Suppressor macrophage (primary cell): ENCODE measurements at regions not wholly inside any gene's neighbourhood (a gene's known extent, or its start where the extent isn't known, plus 50 kb on each side); places are given as distances from the start of the nearest gene placed in this dataset.
"Not testable (repeated sequence)": the region's sequence is repeated elsewhere in the genome, so short reads cannot be mapped to it uniquely, and the experiment has no call there.

Experiments
- DNase-seq, 4 experiments: peaks; one replicate each; pipeline ENCODE4 v3.0.0-alpha.2; 2020 to 2022

DNA sequence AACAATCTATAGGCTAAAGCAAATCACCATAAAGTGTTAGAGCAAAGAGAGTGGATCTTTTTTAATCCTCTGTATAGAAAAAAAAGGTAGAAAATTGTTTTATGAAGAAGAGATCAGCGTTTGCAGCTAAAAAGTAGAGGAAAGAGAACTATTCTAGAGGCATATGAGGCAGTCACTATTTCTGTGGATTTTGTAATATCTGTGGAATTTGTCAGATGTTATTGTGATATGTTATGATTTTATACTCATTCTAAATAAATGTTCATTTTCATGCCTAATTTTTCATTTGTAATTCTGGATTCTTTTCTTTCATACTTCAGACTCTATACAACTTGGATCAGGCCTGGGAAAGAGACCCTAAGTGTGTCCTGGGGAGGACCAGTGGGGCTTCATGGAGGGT, 295.0 kb upstream of the LYZL1 start:
- no peak for DNase-seq

DNA sequence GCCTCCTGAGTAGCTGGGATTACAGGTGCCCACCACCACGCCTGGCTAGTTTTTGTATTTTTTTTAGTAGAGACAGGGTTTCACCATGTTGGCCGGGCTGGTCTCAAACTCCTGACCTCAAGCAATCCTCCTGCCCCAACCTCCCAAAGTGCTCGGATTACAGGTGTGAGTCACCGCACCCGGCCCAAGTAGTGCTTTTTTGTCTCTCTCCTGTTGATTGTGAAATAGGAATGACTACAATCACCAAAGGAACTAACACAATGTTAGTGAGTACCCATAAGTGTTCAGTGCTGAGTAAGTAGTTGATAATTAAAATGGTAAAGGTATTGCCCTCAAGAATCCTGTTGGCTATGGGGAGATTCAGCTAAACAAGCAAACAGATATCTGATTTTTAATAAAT, 294.1 kb upstream of the LYZL1 start:
- DNase-seq = not testable (repeated sequence)

DNA sequence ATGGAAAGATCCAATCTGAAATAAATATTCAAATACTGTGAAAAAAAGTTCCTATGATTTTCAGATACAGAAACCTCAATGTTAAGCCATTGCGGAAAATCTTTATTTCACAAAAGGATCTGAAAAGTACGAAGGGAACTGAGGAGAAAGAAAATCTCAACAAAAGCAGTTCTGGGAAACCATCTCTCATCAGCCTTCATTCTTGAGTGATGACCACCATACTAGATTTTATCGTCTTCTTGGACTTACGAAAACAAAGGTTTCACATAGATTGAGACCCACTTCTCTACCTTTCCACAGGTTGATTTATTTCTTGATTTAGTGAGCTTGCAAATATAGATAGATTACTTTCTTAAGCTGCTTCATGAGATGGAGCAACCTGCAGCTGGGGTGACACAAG, 293.4 kb upstream of the LYZL1 start:
- DNase-seq = no peak

DNA sequence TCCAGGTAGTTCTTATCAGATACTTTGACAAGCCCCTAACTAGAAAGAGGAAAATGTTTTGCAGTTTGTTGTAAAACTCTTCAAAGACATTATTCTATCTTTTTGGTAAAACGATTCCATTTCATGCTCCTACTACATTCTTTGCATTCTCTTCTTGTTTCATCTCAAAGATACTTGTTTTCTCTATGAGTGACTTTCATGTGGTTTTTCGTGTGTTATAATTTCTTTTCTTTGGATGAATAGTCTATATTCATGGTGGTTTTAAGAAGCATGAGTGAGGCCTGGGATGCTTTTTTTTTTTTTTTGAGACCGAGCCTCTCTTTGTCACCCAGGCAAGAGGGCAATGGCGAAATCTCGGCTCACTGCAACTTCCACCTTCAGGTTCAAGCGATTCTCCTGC, 292.5 kb upstream of the LYZL1 start:
- no peak for DNase-seq

DNA sequence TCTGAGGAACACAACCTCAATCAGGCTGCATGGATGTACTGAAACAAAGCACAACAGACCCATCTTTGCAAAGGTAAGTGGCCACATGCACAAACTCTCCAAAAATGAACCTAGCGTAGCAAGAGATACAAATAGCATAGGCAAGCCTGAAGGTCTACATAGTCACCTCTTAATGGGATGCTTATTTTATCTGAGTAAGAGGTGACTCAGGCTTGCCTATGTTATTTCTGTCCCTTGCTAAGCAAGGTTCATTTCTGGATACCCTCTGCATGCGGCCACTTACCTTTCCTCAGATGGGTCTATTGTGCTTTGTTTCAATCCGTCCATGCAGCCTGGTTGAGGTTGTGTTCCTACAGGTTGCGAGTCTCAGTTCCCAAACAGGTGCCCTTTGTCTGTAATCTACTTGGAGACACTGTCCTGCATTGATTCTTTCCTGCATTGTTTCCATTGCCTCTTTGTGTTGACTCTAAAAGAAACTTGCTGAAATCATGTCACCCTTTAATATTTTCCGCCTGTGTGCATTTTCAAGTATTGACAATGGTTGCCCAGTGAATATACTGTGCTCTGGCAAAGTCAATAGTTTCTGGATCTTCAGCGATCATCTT, 291.8 kb upstream of the LYZL1 start:
- no peak for DNase-seq

DNA sequence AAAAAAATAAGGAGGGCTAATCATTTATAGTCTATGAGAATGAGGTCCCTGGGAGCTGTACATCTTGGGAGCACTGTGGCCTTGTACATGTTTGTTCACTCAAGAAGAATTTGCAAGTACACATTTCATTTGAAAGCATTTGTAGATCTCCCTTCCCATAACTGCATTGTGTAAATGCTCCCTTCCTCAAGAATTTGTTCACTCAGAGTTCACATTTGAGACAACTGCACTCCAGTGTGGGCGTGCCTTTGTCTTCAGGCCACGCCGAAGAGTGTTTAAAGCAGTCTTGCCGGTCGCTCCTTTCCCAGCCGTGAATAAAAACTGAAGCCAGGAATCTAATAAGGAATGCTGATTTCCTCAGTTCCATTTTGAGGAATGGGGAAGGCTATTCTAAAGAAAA, 291.1 kb upstream of the LYZL1 start:
- no peak for DNase-seq

DNA sequence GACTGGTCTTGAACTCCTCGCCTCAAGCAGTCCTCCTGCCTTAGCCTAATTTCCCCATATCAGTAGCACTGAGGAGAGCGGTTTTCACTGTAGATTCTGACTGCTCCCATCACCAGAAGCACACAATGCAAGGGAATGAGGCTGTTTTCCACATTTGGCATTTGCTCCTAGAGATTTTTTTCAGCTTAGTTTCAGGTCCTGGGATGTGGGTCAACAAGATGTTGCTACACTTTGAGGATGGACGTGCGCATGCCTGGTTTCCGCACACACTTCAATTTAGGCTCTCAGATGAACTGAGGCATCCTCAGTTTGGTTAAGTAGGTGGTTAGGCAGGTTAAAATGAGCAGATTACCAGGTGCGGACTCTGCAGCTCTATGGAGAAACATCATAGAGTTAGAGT, 287.1 kb upstream of the LYZL1 start:
- no peak for DNase-seq

DNA sequence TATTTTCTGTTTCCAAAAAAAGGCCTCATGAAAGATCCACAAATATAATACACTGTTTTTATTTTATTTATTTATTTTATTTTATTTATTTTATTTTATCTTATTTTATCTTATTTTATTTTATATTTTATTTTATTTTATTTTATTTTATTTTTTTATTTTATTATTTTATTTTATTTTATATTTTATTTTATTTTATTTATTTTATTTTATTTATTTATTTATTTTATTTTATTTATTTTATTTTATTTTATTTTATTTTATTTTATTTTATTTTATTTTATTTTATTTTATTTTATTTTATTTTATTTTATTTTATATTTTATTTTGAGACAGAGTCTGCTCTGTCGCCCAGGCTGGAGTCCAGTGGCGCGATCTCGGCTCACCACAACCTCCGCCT, 285.9 kb upstream of the LYZL1 start:
- DNase-seq = not testable (repeated sequence)

DNA sequence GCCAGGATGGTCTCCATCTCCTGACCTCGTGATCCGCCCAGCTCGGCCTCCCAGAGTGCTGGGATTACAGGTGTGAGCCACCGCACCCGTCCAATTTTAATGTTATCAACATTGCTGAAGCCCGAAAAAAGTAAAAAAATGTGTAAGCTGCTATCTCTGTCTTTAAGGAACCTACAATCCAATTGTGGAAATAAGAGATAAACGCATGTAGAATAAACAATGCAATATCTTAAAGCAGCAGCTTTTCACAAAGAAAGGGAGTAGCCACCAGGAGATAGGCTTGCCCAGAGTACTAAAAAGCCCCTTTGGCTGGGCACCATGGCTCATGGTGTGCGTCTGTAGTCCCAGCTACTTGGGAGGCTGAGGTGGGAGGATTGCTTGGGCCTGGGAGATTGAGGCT, 282.9 kb upstream of the LYZL1 start:
- DNase-seq = no peak

DNA sequence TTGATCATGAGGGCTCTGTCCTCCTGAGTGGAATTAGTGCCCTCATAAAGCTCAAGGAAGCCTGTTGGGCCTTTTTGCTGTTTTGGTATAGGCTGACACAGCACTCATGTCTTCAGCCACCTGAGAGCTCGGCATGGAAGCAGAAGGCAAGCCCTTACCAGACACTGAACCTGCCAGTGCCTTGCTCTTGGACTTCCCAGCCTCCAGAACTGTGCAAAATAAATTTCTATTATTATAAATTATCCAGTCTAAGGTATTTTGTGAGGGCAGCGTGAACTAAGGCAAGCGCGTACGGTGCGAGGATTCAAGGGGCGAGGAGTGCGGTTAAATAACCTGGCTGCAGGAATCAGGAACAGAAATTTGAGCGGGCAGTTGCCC, 281.5 kb upstream of the LYZL1 start:
- no peak for DNase-seq

DNA sequence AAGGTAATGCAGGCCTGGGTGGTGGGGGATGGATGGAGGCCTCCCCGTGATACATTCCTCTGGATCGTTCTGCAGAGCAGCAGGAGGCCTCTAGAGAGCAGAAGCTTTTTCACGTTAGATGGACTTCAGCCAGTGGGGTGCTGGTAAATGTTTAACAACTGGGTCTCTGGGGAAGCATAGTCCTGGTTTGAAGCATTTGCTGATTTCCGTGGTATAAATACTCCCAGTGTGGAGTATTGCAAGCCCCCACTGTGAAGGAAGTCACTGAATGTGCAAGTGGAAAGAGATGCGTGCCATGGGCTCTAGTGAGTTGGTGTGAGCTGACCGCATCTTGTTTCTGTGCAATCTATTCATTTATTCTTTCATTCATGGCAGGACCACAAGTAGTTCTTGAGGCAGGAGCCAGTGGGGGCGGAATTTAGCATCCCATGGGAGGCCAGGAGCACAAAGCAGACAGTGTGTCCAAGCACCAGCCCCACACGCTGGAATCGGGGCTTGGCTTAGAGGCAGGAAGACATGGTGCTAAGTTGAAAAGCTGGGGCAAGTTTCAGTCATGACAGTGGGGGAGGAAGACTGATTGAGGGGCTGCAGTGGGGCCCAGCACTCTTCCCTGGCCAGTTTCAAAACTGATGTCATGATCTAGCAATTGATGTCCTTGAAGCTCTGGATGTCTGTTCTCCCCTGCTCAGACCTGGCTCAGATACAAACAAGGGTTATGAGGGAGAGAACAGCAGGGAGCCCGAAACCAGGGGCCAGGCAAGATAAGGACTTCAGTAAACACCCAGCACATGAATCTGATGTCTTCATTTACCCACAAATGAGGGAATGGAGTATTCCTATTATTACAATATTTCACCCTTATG, 280.9 kb upstream of the LYZL1 start:
- no peak for DNase-seq

DNA sequence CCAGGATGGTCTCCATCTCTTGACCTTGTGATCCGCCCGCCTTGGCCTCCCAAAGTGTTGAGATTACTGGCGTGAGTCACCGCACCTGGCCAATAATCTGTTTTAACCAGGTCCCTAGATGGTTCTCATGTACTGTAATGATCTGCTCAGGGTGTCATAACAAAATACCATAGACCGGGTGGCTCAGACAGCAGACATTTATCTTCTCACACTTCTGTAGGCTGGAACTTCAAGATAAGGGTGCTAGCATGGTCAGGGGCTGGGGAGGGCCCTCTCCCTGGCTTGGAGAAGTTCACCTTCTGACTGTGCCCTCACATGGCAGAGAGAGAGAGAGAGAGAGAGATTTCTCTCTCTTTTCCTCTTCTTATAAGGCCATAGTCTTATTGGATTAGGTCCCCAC, 279.4 kb upstream of the LYZL1 start:
- no peak for DNase-seq

DNA sequence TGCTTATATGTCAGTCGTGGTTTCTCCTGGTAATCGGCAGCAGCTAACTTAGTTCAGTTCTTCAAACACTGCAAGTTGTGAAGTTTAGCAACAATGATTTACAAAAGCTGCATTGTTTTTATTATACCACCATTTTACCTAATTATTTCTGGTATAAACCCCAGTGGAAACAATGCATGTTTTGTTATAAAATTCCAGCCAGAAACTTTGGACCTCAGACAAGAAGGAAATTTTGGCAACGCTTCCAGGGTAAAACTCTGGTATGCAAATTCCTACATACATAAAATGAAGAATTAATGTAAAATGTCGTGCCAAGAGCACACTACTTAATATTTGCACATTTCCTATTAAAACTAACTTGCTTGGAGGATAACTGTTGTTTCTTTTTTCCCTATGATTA, 277.4 kb upstream of the LYZL1 start:
- no peak for DNase-seq

DNA sequence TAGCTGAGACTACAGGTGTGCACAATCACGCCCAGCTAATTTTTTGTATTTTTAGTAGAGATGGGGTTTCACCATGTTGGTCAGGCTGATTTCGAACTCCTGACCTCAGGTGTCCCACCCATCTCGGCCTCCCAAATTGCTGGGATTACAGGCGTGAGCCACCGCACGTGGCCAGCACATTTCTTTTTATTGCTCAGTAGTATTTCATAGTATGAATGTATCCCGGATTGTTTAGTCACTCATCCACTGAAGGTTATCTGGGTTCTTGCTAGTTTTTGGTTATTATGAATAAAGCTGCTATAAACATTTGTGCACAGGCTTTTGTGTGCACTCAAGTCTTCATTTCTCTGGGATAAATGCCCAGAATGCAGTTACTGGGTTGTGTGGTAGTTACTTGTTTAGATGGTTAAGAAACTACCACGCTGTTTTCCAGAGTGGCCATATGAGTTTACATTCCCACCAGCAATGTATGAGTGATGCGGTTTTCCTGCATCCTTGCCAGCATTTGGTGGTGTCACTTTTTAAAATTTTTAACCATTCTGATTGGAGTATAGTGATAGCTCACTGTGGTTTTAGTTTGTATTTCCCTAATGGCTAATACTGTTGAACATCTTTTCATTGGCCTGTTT, 275.8 kb upstream of the LYZL1 start:
- DNase-seq = no peak

DNA sequence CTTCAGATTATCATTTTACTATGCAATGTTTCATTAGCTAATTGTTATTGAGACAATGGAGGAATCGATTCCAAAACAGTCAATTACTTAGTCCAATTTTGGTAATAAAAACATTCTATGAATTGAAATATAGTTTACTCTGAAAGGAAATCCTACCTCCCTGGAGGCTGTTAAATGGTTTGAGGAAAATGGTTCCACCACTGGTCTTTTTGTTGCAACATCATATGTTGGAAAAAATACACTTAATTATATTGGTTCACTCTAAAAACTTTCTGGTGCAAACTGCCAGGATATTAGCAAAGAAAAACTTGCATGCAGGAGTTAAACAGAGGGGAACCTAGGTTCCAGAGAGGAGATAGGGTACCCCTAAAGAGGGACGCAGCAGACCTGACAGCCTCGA, 267.3 kb upstream of the LYZL1 start:
- DNase-seq = no peak

DNA sequence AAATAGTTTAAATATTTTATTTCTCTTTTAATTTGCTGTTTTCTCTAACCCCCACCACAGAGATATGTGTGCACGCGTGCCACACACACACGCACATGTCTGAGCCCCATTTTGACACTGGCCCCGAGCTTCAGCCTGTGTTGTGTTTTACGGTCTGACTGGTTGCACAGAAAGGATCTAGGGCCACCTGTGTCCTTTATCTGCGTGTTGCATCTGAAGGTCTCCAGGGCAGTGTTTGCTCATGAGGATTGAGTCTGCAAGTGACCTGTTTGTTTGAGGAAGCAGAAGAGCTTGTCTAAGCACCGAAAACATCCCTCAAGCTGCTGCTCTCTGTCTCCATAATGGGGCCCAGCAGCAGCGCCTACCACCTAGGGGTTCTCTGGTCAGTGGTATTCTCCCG, 266.4 kb upstream of the LYZL1 start:
- DNase-seq = no peak

DNA sequence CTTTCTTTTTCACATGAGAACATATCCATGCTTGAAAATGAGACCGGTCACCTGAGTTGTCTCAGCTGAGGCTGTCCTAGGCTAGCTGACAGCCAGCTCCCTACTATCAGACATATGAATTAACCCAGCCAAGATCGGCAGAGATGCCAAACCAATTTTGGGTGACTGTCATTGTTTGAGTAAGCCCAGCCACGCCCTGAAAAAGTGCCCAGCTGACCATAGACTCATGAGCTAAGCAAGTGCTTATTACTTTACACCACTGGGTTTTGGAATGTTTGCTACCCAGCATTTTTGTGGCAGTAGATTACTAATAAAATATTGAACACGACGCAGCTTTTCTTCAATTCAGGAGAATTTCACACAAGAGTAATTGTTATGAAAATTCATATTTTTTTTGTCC, 265.2 kb upstream of the LYZL1 start:
- no peak for DNase-seq

DNA sequence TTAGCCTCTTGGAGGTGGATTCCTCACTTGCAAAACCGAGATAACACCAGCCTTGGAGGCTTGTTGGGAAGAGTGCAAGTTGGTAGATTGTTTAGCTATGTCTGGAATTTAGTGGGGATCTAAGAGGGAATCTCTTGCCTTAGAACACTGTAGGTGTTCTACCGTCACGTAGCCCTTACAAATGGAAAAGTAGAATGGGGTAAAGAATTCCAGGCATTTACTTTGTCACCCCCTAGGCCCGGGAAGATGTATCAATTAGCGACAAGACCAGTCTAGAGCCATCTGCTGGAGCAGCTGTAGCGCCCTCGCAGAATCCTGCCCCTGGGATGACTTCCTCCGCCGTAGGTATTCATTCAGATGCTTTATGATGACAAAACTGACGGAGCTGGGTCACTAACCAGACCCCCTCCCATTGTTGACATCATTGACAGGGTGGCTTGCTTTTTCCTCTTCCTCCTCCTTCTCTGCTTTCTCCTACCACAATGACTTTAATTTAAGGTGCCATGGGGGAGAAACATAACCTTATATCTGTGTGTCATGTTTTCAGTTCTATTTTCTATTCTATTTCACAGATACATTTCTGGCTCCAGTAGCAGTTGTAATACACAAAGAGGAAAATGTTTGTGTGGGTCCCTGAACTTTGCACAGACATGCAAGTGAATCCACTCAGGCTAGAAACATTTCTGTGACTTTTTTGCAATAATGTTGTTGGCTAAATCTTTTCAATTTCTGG, 262.6 kb upstream of the LYZL1 start:
- DNase-seq = no peak

DNA sequence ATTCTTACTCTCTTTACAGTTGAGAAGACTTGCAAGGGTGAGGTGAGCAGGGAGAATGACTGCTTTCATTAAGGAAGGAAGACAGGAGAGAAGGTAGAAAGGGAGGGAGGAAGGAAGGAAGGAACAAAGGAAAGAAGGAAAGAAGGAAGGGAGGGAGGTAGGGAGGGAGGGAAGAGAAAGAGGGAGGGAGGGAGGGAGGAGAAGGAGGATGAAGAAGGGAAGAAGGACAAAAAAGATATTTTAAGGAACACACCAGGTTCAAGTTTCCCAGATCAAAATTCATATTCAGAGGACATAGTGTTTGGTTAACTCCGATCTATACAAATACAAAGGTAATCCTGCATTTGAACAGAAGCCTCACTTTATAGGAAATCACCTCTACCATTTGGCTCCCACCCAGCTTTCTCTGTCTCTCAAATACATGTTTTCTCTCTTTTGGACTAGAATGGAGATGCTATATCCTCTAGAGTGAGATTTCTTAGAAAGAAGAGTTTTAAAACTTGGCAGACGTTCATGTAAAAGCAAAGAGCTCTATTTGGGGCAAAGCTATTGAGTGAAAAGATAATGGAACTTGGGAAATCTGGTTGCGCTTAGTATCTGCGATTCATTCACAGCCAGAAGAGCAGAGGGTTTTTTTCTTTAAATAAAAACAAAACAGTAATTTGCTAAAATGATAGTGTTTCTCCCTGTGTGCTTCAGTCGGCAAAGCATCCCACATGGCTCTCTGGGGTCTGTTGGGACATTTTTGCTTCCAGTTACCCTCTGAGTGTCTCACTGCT, 261.9 kb upstream of the LYZL1 start:
- DNase-seq = no peak

DNA sequence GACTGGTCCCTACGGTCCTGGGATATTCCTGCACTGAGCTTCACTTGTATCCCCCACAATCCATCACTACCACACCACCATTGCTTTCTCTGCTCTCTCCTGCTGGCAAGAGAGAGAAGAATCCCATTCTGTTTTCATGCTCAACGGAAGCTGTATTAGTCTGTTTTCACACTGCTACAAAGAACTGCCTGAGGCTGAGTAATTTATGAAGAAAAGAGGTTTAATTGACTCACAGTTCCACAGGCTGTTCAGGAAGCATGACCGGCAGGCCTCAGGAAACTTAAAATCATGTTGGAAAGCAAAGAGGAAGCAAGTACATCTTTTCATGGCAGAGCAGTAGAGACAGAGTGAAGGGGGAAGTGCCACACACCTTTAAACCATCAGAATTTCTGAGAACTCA, 260.4 kb upstream of the LYZL1 start:
- DNase-seq = no peak

DNA sequence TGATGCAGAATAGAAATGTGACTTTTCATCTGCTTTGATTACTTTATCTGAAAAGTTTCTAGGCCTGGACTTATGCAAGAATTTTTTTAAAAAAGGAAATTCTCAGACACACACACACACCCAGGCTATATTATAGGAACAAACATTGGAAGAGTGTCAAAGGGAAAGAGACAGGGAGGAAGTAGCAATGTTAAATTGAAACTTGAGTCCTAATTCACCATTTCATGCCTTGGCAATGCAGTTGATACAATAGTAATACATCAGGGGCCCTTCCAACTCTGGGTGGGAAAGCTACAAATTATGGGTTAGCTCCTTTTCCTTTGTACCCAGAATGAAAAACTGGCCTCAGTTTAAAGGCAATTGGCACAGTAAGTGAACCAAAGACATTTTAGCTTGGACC, 258.0 kb upstream of the LYZL1 start:
- no peak for DNase-seq

DNA sequence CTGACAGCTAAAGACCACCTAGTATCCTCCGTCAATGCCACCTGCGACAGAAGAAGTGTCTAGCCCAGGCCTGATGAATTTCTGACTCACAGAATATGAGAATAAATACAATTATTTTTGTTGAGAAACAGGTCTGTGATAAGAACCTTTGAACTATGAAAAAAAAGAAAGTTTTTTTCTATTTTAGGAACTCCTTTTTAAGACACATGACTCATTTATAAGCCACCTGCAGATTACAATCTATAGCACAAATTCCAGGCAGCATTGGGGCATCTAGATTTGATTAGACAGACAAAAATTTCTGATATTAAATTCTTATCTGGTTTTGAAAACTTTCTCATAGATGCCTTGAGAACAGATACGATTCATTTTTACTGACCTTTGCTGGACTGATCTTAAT, 256.7 kb upstream of the LYZL1 start:
- DNase-seq = no peak
